HG03175 (cell line): ENCODE measurements at regions not wholly inside any gene's neighbourhood (a gene's known extent, or its start where the extent isn't known, plus 50 kb on each side); places are given as distances from the start of the nearest gene placed in this dataset.

Experiments used
- ATAC-seq: cut with Tn5 transposase; IDR thresholded peaks from one replicate; pipeline ENCODE4 v1.9.1; 2021; ENCODE audit warnings: mild to moderate bottlenecking, moderate library complexity; ENCODE audit not compliant: unreplicated experiment

- ATAC-seq: no peak
These were observed 100.7 kb upstream of the CD93 start for GRCh38 chr20:23186808-23187207.

DNA sequence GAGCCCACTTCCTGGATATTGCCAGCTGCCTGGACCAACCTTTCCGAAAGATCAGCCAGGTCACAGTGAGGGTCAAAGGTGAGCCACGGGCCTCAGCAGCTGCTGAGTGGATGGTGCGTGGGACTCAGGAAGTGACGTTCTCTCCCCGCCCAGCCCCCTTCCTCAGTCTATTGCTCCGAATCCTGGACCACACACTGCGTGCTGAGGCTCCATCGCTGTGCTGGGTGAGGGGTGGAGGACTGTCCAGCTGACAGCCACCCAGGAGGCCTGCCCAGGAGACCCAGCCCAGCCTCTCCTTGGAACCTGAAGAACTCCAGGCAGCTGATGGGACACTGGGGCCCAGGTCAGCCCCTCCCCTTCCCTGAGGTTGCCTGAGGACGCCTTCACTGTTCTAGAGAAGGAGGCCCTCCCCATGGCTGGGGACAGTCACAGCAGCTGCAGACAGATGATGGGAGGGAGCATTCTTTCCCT lies 94.4 kb upstream of the CD93 start:
- no peak for ATAC-seq

- ATAC-seq: no peak
These were observed 93.8 kb upstream of the CD93 start for GRCh38 chr20:23179766-23180403.

GRCh38 chr20:23178806-23179205 lies 92.7 kb upstream of the CD93 start:
- ATAC-seq: no peak

DNA sequence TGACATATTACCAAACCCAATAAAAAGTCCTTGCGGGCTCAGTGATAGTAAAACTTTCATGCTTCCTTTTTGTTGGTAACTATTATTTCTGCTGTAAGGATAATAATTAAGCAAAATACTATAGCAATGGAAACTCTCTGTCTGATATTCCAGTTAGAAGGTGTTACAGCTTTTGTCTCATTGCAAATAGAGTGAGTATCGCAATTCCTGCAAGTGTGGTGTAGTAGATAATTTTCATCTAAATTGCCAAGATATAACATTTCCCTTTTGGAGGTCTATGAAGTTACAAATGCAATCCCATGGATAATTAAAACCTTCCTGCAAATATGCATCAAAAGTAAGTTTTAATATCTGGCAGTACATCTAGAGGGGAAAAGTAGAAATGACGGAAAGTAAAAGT lies 88.7 kb upstream of the CD93 start:
- no peak for ATAC-seq

DNA sequence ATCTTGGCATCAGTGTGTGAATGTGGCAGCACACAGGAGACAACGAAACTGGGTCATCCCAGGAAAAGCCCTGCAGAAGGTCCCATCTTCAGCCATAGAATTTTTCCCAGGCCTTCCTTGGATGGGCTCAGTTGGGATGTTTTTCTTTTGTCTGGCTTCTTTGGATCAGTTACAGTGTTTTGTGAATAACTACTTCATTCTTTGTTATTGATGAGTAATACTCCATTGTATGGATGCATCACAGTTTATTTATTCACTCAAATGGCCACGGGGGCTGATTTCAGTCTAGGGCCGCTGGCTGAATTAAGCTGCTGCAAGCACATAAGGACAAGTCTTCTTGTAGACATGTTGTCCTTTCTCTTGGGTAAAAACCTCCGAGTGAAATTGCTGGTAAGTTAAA lies 81.3 kb upstream of the CD93 start:
- ATAC-seq: no peak

DNA sequence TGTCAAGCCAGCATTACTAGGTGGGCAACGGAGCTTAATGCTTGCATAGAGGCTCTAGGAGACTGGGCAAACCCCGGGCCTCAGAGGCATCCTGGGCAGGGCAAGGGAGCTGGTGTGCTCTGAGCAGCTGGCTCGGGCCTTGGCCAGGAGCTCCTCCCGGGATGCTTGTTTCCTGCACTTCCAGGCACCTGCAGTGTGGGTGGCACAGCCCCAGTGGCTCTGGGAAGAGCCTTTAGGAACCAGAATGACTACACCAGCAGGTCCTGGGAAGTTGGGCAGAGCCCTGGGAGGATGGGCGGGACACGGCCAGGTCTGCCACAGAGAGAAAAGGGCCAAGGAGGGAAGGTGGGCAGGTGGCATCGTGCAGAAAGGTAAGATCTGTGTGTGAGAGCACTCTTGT lies 80.4 kb upstream of the CD93 start:
- no peak for ATAC-seq

DNA sequence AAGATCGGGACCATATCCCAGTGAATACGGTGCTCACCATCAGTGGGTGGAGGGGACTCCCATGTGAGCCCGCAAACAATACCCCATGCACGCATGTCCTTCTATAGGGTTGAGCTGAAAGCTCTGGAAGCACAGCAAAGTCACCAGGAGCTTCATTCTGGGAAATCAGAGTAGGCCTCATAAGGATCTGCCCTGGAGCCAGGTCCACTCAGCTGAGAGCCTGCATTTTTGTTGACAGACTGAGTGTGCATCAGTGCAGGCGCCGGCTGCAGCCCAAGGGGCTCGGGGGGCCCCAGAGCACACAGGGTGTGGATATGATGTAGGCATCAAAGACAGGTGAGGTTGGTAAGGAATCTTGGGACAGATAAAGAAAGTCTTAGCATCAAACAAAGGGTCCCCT lies 79.8 kb upstream of the CD93 start:
- no peak for ATAC-seq

GRCh38 chr20:23165307-23165750 lies 79.2 kb upstream of the CD93 start:
- ATAC-seq: no peak

DNA sequence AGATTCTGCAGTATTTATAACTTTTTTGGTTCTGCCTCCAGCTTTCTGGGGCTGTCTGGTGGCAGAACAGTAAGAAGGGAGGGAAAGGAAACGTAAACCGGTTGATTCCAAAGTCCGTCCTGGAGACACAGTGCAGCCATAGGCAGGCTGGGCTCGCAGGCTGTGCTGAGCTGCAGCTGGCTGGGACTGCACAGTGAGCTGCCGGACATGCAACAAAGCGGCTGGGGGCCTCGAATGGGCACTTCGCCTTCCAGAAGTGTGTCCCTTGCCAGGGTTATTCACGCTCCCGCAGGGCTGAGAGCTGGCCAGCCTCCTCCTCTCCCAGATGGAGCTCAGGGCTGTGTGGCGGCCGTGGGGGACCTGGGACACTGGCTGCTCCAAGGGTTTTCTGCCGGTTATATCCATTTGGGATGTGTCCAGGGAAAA lies 78.1 kb upstream of the CD93 start:
- ATAC-seq: no peak

DNA sequence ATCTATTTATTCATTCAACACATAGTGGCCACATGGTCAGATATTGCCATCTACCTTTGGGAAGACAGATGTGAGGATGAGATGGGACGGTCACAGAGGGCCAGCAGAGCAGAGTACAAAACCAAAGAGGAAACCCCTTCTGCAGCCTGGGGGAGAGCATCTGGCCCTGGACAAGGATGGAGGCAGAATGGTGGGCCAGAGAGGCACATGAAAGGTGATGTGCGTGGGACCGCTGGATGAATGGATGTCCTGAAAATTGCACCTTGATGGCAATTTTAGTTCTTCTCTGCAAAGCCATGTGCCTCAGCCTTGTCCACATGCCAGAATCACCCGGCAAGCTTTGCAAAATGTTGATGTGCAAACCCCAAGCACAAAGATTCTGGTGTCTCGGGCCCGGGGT lies 77.4 kb upstream of the CD93 start:
- ATAC-seq: no peak

- ATAC-seq: no peak
These were observed 76.8 kb upstream of the CD93 start for GRCh38 chr20:23162887-23163286.

DNA sequence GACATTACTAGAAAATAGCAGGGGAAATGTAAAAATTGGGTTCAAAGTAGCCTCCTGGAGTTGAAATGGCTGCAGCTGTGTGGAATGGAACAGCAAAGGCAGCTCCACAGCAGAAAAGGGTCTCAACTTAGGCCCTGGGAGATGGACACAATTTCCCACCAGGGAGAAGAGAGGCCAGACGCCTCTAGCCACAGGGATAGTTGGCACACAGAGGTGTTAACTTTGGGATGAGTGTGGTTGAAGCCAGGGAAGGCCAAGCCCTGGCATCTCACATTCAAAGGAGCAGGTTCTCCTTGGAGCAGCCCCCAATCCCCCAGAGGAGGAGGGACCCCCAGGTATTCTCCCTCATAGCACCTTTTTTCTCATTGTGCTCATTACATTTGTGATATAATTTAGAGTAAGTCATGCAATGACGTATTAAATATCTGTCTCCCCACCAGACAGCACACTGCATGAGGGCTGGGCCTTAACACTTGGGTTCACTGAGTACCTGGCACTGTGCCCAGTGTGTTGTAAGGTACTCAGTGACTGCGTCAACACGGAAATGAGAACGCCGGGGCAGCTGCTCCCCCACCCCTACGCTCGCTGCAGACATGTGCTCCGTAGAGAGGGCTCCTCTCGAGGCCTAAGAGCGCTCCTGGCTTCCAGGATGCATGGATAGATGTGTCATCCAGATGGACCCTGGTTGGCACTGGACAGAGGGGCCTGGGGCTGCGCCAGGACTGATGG lies 76.0 kb upstream of the CD93 start:
- no peak for ATAC-seq

- no peak for ATAC-seq
These were observed 75.2 kb upstream of the CD93 start for GRCh38 chr20:23161244-23161891.

DNA sequence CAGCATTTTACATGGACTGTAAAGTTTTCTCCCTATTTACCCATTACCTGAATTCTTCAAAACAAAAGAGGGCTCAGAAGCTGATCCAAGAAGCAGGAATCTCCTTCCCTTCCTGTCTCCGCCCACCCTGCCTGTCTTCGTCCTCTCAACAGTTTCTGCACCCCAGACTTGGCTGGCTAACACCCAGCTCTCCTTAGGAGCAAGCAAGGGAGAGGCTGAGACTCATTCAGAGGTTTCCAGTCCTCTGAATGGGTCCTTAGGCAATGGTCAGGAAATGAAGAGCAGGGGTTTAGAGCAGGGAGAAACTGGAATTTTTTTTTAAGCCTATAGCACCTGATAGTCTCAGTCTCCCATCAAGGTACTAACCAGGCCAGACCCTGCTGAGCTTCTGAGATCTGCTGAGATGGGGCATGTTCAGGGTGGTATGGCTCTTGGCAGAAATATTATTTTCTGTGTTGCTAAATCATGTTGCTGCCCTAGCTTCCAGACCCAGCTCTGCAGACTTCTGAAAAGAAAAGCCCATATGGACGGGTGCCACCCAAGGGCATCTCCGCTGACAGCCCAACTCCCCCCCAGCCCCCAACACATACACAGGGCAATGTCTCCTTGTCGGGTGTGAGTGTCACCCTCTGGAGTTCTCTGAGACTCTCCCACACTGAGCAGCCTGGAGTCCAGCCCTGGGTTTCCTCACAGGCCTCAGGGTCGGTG lies 74.6 kb upstream of the CD93 start:
- ATAC-seq: no peak

DNA sequence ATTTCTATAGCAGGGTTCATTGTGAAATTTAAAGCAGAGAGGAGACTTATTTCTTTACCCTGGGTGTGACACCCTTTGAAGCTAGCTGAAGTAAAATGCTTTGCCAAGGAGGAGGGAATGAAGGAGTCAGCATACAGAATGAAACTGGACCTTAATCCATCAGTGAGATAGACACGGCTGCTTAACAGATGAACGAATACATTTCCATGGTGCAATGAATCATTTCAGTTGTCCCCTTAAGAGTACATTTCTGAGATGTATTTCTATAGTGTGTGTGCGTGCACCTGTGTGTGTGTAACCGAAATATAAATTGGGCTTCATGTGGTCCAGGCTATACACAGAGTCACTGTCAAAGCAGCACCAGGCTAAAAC lies 73.8 kb upstream of the CD93 start:
- no peak for ATAC-seq

DNA sequence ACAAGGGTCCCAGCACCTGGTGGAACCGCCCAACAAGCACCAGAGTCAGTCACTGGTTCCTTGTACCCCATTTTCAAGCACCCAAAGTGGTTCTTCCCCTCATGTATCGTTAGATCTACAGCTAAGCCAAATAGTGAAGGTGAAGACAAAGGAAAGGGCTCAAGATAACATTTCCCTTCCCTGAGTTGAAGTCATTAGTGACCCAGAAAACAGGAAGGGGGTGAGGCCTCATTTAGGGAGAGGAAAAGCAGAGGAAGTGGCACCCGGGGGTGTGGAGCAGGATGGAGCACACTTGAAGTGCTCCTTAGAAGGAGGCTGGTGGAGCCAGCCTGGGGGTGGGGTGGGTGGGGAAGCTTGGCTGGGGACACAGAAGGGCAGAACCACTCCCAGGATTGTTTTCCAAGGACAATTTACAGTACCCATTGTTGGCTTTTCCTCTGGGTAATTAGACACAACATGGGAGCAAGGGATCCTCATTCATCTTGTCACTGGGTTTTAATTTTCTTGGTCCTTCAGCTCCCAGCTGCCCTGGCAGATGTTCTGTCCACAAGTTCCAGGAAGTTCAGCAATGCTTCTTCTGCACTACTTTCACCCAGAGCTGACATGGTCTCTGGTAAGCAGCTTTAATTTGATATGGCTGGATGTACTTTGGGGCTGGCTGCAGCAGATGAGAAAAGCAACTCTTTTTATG lies 73.3 kb upstream of the CD93 start:
- no peak for ATAC-seq

DNA sequence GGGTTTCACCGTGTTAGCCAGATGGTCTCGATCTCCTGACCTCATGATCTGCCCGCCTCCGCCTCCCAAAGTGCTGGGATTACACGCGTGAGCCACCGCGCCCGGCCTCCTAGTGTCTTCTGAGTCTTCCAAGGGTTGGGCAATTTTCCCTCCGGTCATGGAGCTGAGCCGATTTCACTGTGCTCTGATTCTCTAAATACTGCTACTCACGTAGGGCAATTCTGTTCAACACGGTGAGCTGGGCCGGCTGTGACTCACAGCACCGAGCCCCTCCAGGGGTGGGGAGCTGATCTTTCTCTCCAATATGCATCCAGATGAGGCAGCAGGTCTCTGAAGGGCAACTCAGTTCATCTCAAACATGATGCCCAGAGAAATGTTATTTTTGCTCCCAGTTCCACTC lies 71.6 kb upstream of the CD93 start:
- ATAC-seq: no peak

DNA sequence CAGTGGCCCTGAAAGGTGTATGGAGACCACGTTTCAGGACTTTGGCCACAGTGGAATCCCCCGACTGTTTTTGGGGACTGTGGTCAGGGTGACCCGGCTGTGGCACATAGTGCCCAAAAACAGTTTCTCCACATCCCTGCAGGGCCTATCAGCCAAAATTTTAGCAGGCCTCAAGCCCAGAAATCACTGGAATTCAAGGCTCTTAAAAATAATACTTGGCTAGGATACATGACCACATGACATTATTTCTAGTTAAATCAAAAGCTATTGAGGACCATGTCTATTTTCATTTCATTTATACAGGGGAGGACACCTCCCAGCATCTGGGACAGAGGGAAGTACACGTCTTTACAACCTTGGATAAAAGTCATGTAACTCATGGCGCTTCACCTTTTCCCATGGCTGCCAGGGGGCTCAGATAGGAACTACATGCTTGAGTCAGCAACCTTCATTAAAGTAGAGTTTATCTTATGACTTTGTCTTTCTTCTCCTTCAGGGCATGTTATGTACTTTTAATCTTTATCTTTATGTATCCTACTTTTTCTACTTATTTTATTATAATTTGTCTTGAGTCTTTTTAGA lies 70.8 kb upstream of the CD93 start:
- ATAC-seq: no peak

- no peak for ATAC-seq
These were observed 70.2 kb upstream of the CD93 start for GRCh38 chr20:23156170-23156841.
